Panc1 (cell line): ENCODE measurements at regions not wholly inside any gene's neighbourhood (a gene's known extent, or its start where the extent isn't known, plus 50 kb on each side); places are given as distances from the start of the nearest gene placed in this dataset.

Experiments used
- ATAC-seq: fragments of 200-7000 bp; cut with Tn5 transposase; 2 replicates; pipeline ENCODE4 v1.9.1; 2020; ENCODE audit warnings: mild to moderate bottlenecking, moderate library complexity
- BruUV-seq: library from RNA; stranded (reverse); fragments of 400-500 nt; replicated peaks from 2 replicates; lab custom pipeline; 2021; lab: Mats Ljungman, UMichigan
- CTCF ChIA-PET: fragments of 300-600 bp; sonication (Branson Sonifier 250); formaldehyde crosslinking; loops from one replicate; lab custom pipeline; 2022; ENCODE audit warnings: antibody characterized with exemption; lab: Charles Lee
- POLR2A ChIA-PET: fragments of 300-600 bp; sonication (Branson Sonifier 250); formaldehyde crosslinking; loops from one replicate; lab custom pipeline; 2022; ENCODE audit warnings: antibody characterized with exemption; lab: Charles Lee
- DNase-seq: peaks from one replicate; pipeline ENCODE4 v3.0.0-alpha.2; 2010; ENCODE audit warnings: low read depth, low spot score
- H3K27ac ChIP-seq: 2 replicates; pipeline ENCODE4 v1.5.1; 2011; ENCODE audit warnings: mild to moderate bottlenecking, low read length, inconsistent platforms
- H3K27me3 ChIP-seq: fragments of 200-500 bp; sonication (Bioruptor generic); 2 replicates; pipeline ENCODE4 v1.6.0; 2014; ENCODE audit warnings: low read length, inconsistent platforms; ENCODE audit not compliant: control insufficient read depth, insufficient read depth
- H3K36me3 ChIP-seq: fragments of 200-500 bp; sonication (Bioruptor generic); 2 replicates; pipeline ENCODE4 v1.5.1; 2014; ENCODE audit warnings: inconsistent platforms, mild to moderate bottlenecking, low read length, moderate library complexity; ENCODE audit not compliant: control insufficient read depth, insufficient read depth
- H3K4me1 ChIP-seq: 2 replicates; pipeline ENCODE4 v1.5.1; 2011; ENCODE audit warnings: inconsistent platforms, mild to moderate bottlenecking, low read length, moderate library complexity; ENCODE audit not compliant: control insufficient read depth, insufficient read depth
- H3K4me3 ChIP-seq, 2 experiments: 2 replicates each; pipeline ENCODE4 v1.5.1; 2011 to 2012; ENCODE audit warnings: low read depth in 2 of 2, low read length in 2 of 2, mild to moderate bottlenecking in 2 of 2, inconsistent platforms in 1 of 2, moderate library complexity in 1 of 2
- H3K9me3 ChIP-seq: fragments of 200-500 bp; sonication (Bioruptor generic); 2 replicates; pipeline ENCODE4 v1.5.1; 2014; ENCODE audit warnings: low read depth, mild to moderate bottlenecking, inconsistent platforms, low read length, moderate library complexity; ENCODE audit not compliant: control insufficient read depth, insufficient read depth
- POLR2AphosphoS5 ChIP-seq: IDR thresholded peaks from 2 replicates; pipeline ENCODE4 v1.6.1; 2012; ENCODE audit warnings: mild to moderate bottlenecking, low read depth, low read length, moderate library complexity
- SIN3A ChIP-seq: IDR thresholded peaks from 2 replicates; pipeline ENCODE4 v1.6.1; 2012; ENCODE audit warnings: low read depth, mild to moderate bottlenecking, low read length, moderate library complexity, borderline replicate concordance; ENCODE audit not compliant: insufficient read depth
- TCF7L2 ChIP-seq: IDR thresholded peaks from 2 replicates; pipeline ENCODE4 v1.6.1; 2011; ENCODE audit warnings: mild to moderate bottlenecking, low read depth, low read length, inconsistent platforms
- in situ Hi-C: cut with HindIII; loops from 2 replicates; pipeline ENCODE4 v1.10.0; 2016; ENCODE audit warnings: low sequenced_read_pairs, low pct_unique_long_range_greater_than_20kb
- intact Hi-C: fragments of 100-400 bp; cut with micrococcal nuclease; formaldehyde crosslinking; loops from one replicate; pipeline ENCODE4 v1.10.0; 2022; ENCODE audit not compliant: unreplicated experiment
- TF ChIP-seq, protein P1 (sequence below): fragments of 450-650 bp; IDR thresholded peaks from 2 replicates; pipeline ENCODE4 v1.5.1; 2017; ENCODE audit warnings: mild to moderate bottlenecking
- TF ChIP-seq, protein P2 (sequence below), 2 experiments: IDR thresholded peaks; 2 replicates each; pipeline ENCODE4 v1.6.1; 2011 to 2012; ENCODE audit warnings: low read depth in 2 of 2, control low read depth in 1 of 2, low read length in 1 of 2, mild to moderate bottlenecking in 1 of 2, moderate library complexity in 1 of 2; ENCODE audit not compliant: insufficient read depth in 1 of 2

DNA sequence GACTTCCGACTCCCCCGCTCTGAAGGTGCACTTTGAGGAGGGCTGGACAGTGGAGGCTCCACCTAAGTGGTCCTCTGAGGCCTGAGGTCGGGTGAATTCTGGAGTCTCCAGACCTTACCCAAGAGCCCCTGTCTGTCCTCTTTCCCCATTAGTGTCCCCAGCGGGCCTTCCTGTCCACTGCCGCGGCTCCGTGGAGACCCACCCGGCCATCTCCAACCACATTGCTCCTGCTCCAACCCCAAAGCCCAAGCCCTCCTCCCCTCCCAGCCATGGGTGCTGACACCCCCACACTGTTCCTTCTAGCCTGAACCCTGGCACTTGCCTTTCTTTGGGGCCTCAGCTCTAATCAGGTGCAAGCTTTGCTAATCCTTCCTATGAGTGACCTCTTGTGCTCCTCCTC is 283.1 kb upstream of the TNRC6C start:
- H3K4me3 ChIP-seq = no peak overlapping the region
- no peak for DNase-seq
- CTCF ChIA-PET = no interaction called here
- intact Hi-C loops = no loop called here
- POLR2A ChIA-PET = no interaction called here
- H3K4me1 ChIP-seq = no peaks in the 10 kb centered on the region
- H3K9me3 ChIP-seq = no peaks in the 10 kb centered on the region
- no peaks in the 10 kb centered on the region for H3K36me3 ChIP-seq
- peaks cover 35% of the 10 kb centered on the region for H3K27me3 ChIP-seq
- in situ Hi-C loops = no loop called here
- no peak for ATAC-seq
- TF ChIP-seq, protein P1, sequence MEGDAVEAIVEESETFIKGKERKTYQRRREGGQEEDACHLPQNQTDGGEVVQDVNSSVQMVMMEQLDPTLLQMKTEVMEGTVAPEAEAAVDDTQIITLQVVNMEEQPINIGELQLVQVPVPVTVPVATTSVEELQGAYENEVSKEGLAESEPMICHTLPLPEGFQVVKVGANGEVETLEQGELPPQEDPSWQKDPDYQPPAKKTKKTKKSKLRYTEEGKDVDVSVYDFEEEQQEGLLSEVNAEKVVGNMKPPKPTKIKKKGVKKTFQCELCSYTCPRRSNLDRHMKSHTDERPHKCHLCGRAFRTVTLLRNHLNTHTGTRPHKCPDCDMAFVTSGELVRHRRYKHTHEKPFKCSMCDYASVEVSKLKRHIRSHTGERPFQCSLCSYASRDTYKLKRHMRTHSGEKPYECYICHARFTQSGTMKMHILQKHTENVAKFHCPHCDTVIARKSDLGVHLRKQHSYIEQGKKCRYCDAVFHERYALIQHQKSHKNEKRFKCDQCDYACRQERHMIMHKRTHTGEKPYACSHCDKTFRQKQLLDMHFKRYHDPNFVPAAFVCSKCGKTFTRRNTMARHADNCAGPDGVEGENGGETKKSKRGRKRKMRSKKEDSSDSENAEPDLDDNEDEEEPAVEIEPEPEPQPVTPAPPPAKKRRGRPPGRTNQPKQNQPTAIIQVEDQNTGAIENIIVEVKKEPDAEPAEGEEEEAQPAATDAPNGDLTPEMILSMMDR = no peak
- TF ChIP-seq SIN3A (no peak), TCF7L2 (no peak), POLR2AphosphoS5 (no peak)
- TF ChIP-seq, protein P2, sequence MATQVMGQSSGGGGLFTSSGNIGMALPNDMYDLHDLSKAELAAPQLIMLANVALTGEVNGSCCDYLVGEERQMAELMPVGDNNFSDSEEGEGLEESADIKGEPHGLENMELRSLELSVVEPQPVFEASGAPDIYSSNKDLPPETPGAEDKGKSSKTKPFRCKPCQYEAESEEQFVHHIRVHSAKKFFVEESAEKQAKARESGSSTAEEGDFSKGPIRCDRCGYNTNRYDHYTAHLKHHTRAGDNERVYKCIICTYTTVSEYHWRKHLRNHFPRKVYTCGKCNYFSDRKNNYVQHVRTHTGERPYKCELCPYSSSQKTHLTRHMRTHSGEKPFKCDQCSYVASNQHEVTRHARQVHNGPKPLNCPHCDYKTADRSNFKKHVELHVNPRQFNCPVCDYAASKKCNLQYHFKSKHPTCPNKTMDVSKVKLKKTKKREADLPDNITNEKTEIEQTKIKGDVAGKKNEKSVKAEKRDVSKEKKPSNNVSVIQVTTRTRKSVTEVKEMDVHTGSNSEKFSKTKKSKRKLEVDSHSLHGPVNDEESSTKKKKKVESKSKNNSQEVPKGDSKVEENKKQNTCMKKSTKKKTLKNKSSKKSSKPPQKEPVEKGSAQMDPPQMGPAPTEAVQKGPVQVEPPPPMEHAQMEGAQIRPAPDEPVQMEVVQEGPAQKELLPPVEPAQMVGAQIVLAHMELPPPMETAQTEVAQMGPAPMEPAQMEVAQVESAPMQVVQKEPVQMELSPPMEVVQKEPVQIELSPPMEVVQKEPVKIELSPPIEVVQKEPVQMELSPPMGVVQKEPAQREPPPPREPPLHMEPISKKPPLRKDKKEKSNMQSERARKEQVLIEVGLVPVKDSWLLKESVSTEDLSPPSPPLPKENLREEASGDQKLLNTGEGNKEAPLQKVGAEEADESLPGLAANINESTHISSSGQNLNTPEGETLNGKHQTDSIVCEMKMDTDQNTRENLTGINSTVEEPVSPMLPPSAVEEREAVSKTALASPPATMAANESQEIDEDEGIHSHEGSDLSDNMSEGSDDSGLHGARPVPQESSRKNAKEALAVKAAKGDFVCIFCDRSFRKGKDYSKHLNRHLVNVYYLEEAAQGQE (IDR thresholded peaks at IDR 0.05; ENCODE audit: insufficient read depth in 1 of 2, low read depth in 2 of 2, low read length in 1 of 2) = no peak
- H3K27ac ChIP-seq = no peak overlapping the region
- BruUV-seq = no TSS peak

DNA sequence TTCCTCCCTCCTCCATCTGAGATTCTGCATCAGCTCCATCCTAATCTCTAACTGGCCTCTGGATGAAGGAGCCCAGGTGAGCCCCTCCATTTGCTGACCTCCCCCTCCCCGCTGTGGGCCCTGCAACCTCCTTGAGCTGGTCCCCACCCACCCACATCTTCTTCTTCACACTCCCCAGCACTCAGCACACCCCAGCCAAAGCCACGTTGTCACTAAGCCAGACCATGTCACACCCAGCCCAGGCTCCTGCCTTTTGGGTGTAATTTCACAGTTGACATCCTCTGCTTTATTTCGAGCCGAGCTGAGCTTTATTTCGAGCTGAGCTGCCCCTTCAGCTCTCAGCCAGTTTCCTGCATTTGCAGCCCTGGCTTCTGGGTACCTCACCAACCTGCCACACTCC is 282.7 kb upstream of the TNRC6C start:
- Histone ChIP-seq H3K4me1 (no peaks in the 10 kb centered on the region), H3K36me3 (no peaks in the 10 kb centered on the region), H3K9me3 (no peaks in the 10 kb centered on the region), H3K27ac (no peak overlapping the region), H3K27me3 (peaks cover 32% of the 10 kb centered on the region), H3K4me3 (no peak overlapping the region)
- POLR2A ChIA-PET = no interaction called here
- ATAC-seq (no peak), DNase-seq (no peak)
- TF ChIP-seq, protein P1 = no peak
- TF ChIP-seq POLR2AphosphoS5 (no peak), SIN3A (no peak), TCF7L2 (no peak)
- TF ChIP-seq, protein P2 (IDR thresholded peaks at IDR 0.05; ENCODE audit: insufficient read depth in 1 of 2, low read depth in 2 of 2, low read length in 1 of 2) = no peak
- CTCF ChIA-PET = no interaction called here
- no TSS peak for BruUV-seq
- in situ Hi-C loops (no loop called here), intact Hi-C loops (no loop called here)
